Fibroblast of mammary gland (primary cell): ENCODE measurements at regions not wholly inside any gene's neighbourhood (a gene's known extent, or its start where the extent isn't known, plus 50 kb on each side); places are given as distances from the start of the nearest gene placed in this dataset.

ENCODE experiments used
- DNase-seq: peaks from one replicate; pipeline ENCODE4 v3.0.0-alpha.2; 2010; ENCODE audit warnings: low read depth
- H3K4me3 ChIP-seq: 2 replicates; pipeline ENCODE4 v1.5.1; 2011; ENCODE audit warnings: low read depth, mild to moderate bottlenecking, low read length, moderate library complexity; ENCODE audit not compliant: control insufficient read depth
- CTCF ChIP-seq: conservative IDR thresholded peaks from 2 replicates; pipeline ENCODE4 v1.5.1; 2011; ENCODE audit warnings: low read depth, low read length, inconsistent platforms; ENCODE audit not compliant: control insufficient read depth, insufficient read depth

- TF ChIP-seq CTCF, result no peak
- H3K4me3 ChIP-seq, result no peak overlapping the region
- DNase-seq, result no peak
These were observed 53.4 kb upstream of the RALGAPA2 start for GRCh38 chr20:20765696-20766365.

DNA sequence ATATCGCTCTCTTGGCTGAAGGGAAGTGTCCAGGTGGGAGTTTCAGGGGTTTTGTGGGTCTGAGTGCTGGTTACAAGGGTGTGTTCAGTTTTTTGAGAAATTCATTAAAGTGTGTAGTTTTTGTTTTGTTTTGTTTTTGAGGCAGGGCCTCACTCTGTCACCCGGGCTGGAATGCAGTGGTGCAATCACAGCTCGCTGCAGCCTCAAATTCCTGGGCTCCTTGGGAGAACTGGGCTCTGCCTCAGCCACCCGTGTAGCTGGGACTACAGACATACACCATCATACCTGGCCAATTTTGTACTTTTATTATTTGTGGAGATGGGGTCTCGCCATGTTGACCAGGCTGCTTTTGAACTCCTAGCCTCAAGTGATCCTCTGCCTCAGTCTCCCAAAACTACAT is 51.2 kb upstream of the RALGAPA2 start:
- H3K4me3 ChIP-seq, result no peak overlapping the region
- no peak for DNase-seq
- no peak for TF ChIP-seq CTCF
